ENCODE measurements at regions not wholly inside any gene's neighbourhood (a gene's known extent, or its start where the extent isn't known, plus 50 kb on each side); places are given as distances from the start of the nearest gene placed in this dataset.

DNA sequence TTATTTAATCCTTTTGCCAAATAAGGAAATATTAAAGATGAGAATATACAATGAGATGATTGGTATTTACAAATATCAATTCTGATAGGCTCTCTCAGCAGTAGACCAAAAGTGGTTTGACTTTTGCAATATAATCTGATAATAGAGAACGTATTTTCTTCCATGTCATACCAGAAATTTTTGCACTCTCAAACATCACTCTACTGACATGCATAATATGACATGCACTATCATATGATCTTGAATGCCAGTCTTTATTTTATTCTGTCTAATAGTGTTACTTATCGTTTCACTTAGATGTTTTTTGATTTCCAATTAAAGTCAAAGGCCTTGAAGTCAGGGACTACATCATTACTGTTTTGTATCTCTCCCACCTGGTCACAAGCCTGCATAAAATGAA is 259.2 kb downstream of the PCDH7 start:
- no peak overlapping the region for H3K4me3 ChIP-seq (ENCODE audit: low read length)
- no peaks in the 10 kb centered on the region for H3K36me3 ChIP-seq (ENCODE audit: insufficient read depth, low read length)
- H3K27me3 ChIP-seq (ENCODE audit: control insufficient read depth, insufficient read depth, low read length) = no peaks in the 10 kb centered on the region
- peaks cover 11% of the 10 kb centered on the region for H3K4me1 ChIP-seq (ENCODE audit: control insufficient read depth, insufficient read depth, low read length)
- H3K9me3 ChIP-seq (replicated peaks; ENCODE audit: low read length) = no peaks in the 10 kb centered on the region
- no peak overlapping the region for H3K9ac ChIP-seq (ENCODE audit: low read depth, low read length)
- no peak overlapping the region for H3K4me2 ChIP-seq (ENCODE audit: low read length)

DNA sequence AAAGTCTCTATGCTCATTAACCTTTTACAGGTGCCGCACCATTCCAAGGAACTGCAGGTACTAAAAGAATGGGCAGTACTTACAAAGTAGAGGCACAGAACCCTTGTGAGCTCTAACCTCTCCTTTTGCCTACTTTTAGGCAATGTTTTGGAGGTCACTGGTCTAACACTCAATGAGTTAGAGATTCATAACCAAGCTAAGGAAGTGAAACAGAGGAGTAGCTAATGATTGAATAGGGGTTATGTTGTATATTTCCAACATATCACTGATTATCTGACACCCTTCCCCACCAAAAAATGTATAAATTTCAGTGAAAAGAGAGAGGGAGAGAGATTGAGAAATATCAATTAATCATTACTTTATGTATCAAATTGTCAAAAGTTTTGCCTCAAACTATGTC is 269.3 kb downstream of the PCDH7 start:
- no peak overlapping the region for H3K9ac ChIP-seq (ENCODE audit: low read depth, low read length)
- no peaks in the 10 kb centered on the region for H3K36me3 ChIP-seq (ENCODE audit: insufficient read depth, low read length)
- H3K4me1 ChIP-seq (ENCODE audit: control insufficient read depth, insufficient read depth, low read length) = no peaks in the 10 kb centered on the region
- no peaks in the 10 kb centered on the region for H3K9me3 ChIP-seq (replicated peaks; ENCODE audit: low read length)
- no peak overlapping the region for H3K4me3 ChIP-seq (ENCODE audit: low read length)
- H3K4me2 ChIP-seq (ENCODE audit: low read length) = no peak overlapping the region
- no peaks in the 10 kb centered on the region for H3K27me3 ChIP-seq (ENCODE audit: control insufficient read depth, insufficient read depth, low read length)

DNA sequence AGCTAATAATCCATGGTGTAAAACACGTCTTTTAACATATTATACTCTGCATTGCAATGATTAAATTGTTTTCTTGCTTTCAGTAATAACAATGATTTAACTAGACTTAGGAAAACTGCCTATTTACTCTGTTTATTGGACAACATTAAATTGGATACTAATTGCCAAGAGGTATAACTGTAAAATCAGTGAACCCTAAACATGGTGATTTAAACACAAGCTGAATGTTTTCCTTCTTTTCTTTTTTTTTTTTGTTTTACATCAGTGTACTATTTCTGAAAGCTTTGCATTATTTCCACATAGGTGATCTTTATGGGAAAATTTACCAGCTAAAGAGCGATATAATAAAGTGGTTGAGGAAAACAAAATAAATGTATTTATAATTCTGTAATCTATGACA is 276.7 kb downstream of the PCDH7 start:
- Histone ChIP-seq H3K9ac (ENCODE audit: low read depth, low read length) (no peak overlapping the region), H3K4me3 (ENCODE audit: low read length) (no peak overlapping the region), H3K9me3 (replicated peaks; ENCODE audit: low read length) (no peaks in the 10 kb centered on the region), H3K36me3 (ENCODE audit: insufficient read depth, low read length) (no peaks in the 10 kb centered on the region), H3K4me1 (ENCODE audit: control insufficient read depth, insufficient read depth, low read length) (no peaks in the 10 kb centered on the region), H3K4me2 (ENCODE audit: low read length) (no peak overlapping the region), H3K27me3 (ENCODE audit: control insufficient read depth, insufficient read depth, low read length) (no peaks in the 10 kb centered on the region)

- Histone ChIP-seq H3K27me3 (ENCODE audit: control insufficient read depth, insufficient read depth, low read length) (no peaks in the 10 kb centered on the region), H3K9me3 (replicated peaks; ENCODE audit: low read length) (no peaks in the 10 kb centered on the region), H3K9ac (ENCODE audit: low read depth, low read length) (no peak overlapping the region), H3K36me3 (ENCODE audit: insufficient read depth, low read length) (no peaks in the 10 kb centered on the region), H3K4me3 (ENCODE audit: low read length) (no peak overlapping the region), H3K4me2 (ENCODE audit: low read length) (no peak overlapping the region), H3K4me1 (ENCODE audit: control insufficient read depth, insufficient read depth, low read length) (no peaks in the 10 kb centered on the region)
Measured at GRCh38 chr4:31005037-31005436, 284.9 kb downstream of the PCDH7 start.

DNA sequence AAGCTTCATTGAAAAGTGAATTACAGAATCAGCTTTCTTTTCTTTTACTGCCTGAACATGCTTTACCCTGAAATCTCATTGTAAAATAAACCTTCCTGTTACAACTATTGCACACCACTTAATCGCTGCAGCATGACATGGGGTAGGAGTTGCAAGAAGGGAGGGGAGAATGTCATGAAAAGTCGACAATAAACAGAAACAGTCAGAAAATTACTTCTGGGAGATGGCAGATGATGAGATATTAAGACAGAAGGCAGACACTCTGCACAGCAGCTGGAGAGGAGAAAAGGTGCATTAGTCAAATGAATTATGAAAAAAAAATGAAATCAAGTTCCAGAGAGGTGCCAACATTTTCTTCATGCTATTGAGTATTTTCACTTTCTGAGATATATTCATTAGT is 287.7 kb downstream of the PCDH7 start:
- Histone ChIP-seq H3K9ac (ENCODE audit: low read depth, low read length) (no peak overlapping the region), H3K4me1 (ENCODE audit: control insufficient read depth, insufficient read depth, low read length) (no peaks in the 10 kb centered on the region), H3K4me2 (ENCODE audit: low read length) (no peak overlapping the region)

GRCh38 chr4:31009926-31010325 is 289.8 kb downstream of the PCDH7 start:
- H3K27me3 ChIP-seq (ENCODE audit: control insufficient read depth, insufficient read depth, low read length) = no peaks in the 10 kb centered on the region
- no peak overlapping the region for H3K4me2 ChIP-seq (ENCODE audit: low read length)
- H3K4me3 ChIP-seq (ENCODE audit: low read length) = no peak overlapping the region
- no peaks in the 10 kb centered on the region for H3K36me3 ChIP-seq (ENCODE audit: insufficient read depth, low read length)
- H3K4me1 ChIP-seq (ENCODE audit: control insufficient read depth, insufficient read depth, low read length) = no peaks in the 10 kb centered on the region
- H3K9me3 ChIP-seq (replicated peaks; ENCODE audit: low read length) = no peaks in the 10 kb centered on the region
- H3K9ac ChIP-seq (ENCODE audit: low read depth, low read length) = no peak overlapping the region

More for the DNA sequence above, 287.7 kb downstream of the PCDH7 start:
- H3K36me3 ChIP-seq (ENCODE audit: insufficient read depth, low read length) = no peaks in the 10 kb centered on the region
- H3K27me3 ChIP-seq (ENCODE audit: control insufficient read depth, insufficient read depth, low read length) = no peaks in the 10 kb centered on the region
- H3K4me3 ChIP-seq (ENCODE audit: low read length) = no peak overlapping the region
- H3K9me3 ChIP-seq (replicated peaks; ENCODE audit: low read length) = no peaks in the 10 kb centered on the region

GRCh38 chr4:31015123-31015522 is 295.0 kb downstream of the PCDH7 start:
- no peaks in the 10 kb centered on the region for H3K36me3 ChIP-seq (ENCODE audit: insufficient read depth, low read length)
- no peak overlapping the region for H3K9ac ChIP-seq (ENCODE audit: low read depth, low read length)
- H3K27me3 ChIP-seq (ENCODE audit: control insufficient read depth, insufficient read depth, low read length) = no peaks in the 10 kb centered on the region
- no peak overlapping the region for H3K4me3 ChIP-seq (ENCODE audit: low read length)
- H3K4me1 ChIP-seq (ENCODE audit: control insufficient read depth, insufficient read depth, low read length) = no peaks in the 10 kb centered on the region
- H3K4me2 ChIP-seq (ENCODE audit: low read length) = no peak overlapping the region
- H3K9me3 ChIP-seq (replicated peaks; ENCODE audit: low read length) = no peaks in the 10 kb centered on the region

- Histone ChIP-seq H3K4me2 (ENCODE audit: low read length) (no peak overlapping the region), H3K36me3 (ENCODE audit: insufficient read depth, low read length) (no peaks in the 10 kb centered on the region), H3K4me3 (ENCODE audit: low read length) (no peak overlapping the region), H3K27me3 (ENCODE audit: control insufficient read depth, insufficient read depth, low read length) (no peaks in the 10 kb centered on the region), H3K9ac (ENCODE audit: low read depth, low read length) (no peak overlapping the region), H3K4me1 (ENCODE audit: control insufficient read depth, insufficient read depth, low read length) (no peaks in the 10 kb centered on the region), H3K9me3 (replicated peaks; ENCODE audit: low read length) (no peaks in the 10 kb centered on the region)
Measured at GRCh38 chr4:31016322-31017061, 296.3 kb downstream of the PCDH7 start.

DNA sequence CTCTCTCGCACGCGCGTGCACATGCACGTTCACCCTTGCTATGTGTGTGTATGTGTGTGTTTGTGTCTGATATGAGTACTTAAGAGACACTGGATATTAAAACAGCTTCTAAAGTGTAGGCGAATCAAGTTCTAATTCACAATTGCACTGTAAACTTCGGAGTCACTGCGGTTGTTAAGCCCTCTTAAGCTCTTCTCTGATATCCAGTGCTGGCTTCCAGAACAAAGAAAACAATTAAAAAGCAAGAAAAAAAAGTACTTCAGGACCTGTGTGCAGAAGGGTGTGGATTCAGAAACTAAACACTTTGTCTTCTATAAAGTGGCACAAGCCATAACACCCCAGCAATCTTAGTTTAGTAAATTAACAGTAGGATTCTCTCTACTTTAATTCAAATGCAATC is 300.2 kb downstream of the PCDH7 start:
- no peak overlapping the region for H3K4me3 ChIP-seq (ENCODE audit: low read length)

DNA sequence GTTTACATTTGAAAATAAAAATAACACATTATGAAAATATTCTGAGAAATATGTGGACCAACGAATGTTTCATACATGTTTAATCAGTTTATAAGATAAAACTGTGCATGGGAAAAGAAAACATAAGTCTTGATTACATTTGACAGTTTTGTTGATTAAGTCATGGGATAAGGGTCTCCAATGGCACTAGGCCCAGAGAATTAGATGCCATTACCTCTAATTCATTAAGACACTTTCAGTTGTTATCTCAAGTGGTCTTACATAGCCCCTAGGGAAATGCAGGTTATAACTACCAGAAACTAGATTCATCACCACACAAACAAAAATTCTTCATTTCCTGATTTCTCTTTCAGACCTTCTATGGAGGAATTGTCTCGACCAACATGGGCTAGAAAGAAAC is 300.8 kb downstream of the PCDH7 start:
- H3K4me2 ChIP-seq (ENCODE audit: low read length) = no peak overlapping the region
- no peak overlapping the region for H3K9ac ChIP-seq (ENCODE audit: low read depth, low read length)
- no peaks in the 10 kb centered on the region for H3K27me3 ChIP-seq (ENCODE audit: control insufficient read depth, insufficient read depth, low read length)
- H3K36me3 ChIP-seq (ENCODE audit: insufficient read depth, low read length) = no peaks in the 10 kb centered on the region
- H3K4me1 ChIP-seq (ENCODE audit: control insufficient read depth, insufficient read depth, low read length) = no peaks in the 10 kb centered on the region
- no peak overlapping the region for H3K4me3 ChIP-seq (ENCODE audit: low read length)
- H3K9me3 ChIP-seq (replicated peaks; ENCODE audit: low read length) = no peaks in the 10 kb centered on the region

More for the DNA sequence above, 300.2 kb downstream of the PCDH7 start:
- H3K9ac ChIP-seq (ENCODE audit: low read depth, low read length) = no peak overlapping the region
- H3K4me1 ChIP-seq (ENCODE audit: control insufficient read depth, insufficient read depth, low read length) = no peaks in the 10 kb centered on the region
- H3K9me3 ChIP-seq (replicated peaks; ENCODE audit: low read length) = no peaks in the 10 kb centered on the region
- no peak overlapping the region for H3K4me2 ChIP-seq (ENCODE audit: low read length)
- no peaks in the 10 kb centered on the region for H3K27me3 ChIP-seq (ENCODE audit: control insufficient read depth, insufficient read depth, low read length)
- no peaks in the 10 kb centered on the region for H3K36me3 ChIP-seq (ENCODE audit: insufficient read depth, low read length)

- Histone ChIP-seq H3K9me3 (replicated peaks; ENCODE audit: low read length) (no peaks in the 10 kb centered on the region), H3K4me1 (ENCODE audit: control insufficient read depth, insufficient read depth, low read length) (no peaks in the 10 kb centered on the region), H3K36me3 (ENCODE audit: insufficient read depth, low read length) (no peaks in the 10 kb centered on the region), H3K27me3 (ENCODE audit: control insufficient read depth, insufficient read depth, low read length) (no peaks in the 10 kb centered on the region), H3K4me2 (ENCODE audit: low read length) (no peak overlapping the region), H3K4me3 (ENCODE audit: low read length) (no peak overlapping the region), H3K9ac (ENCODE audit: low read depth, low read length) (no peak overlapping the region)
Measured at GRCh38 chr4:31022702-31023101, 302.5 kb downstream of the PCDH7 start.

- no peaks in the 10 kb centered on the region for H3K9me3 ChIP-seq (replicated peaks; ENCODE audit: low read length)
- H3K9ac ChIP-seq (ENCODE audit: low read depth, low read length) = no peak overlapping the region
- no peaks in the 10 kb centered on the region for H3K4me1 ChIP-seq (ENCODE audit: control insufficient read depth, insufficient read depth, low read length)
Measured at GRCh38 chr4:31023109-31023508, 302.9 kb downstream of the PCDH7 start.

More at GRCh38 chr4:31023109-31023508, 302.9 kb downstream of the PCDH7 start:
- Histone ChIP-seq H3K27me3 (ENCODE audit: control insufficient read depth, insufficient read depth, low read length) (no peaks in the 10 kb centered on the region), H3K4me2 (ENCODE audit: low read length) (no peak overlapping the region), H3K36me3 (ENCODE audit: insufficient read depth, low read length) (no peaks in the 10 kb centered on the region), H3K4me3 (ENCODE audit: low read length) (no peak overlapping the region)
